SK-N-SH (cell line): ENCODE measurements at regions not wholly inside any gene's neighbourhood (a gene's known extent, or its start where the extent isn't known, plus 50 kb on each side); places are given as distances from the start of the nearest gene placed in this dataset.

Source experiments
- CTCF ChIA-PET: fragments of 300-600, 350-600 bp; formaldehyde crosslinking; extraction: SDS; loops from one replicate; lab custom pipeline; 2021; lab: Yijun Ruan, JAX
- POLR2A ChIA-PET: fragments of 350-600 bp; sonication (Branson Sonifier 250); formaldehyde crosslinking; extraction: SDS; loops from one replicate; lab custom pipeline; 2020; ENCODE audit warnings: antibody characterized with exemption, inconsistent platforms; lab: Yijun Ruan, JAX
- DNase-seq: peaks from one replicate; pipeline ENCODE4 v3.0.0; 2012
- H2AFZ ChIP-seq: fragments of 200-600 bp; sonication (generic); 2 replicates; pipeline ENCODE4 v1.8.1; 2016; ENCODE audit warnings: antibody characterized with exemption, mild to moderate bottlenecking, low read depth
- H3F3A ChIP-seq: fragments of 200-600 bp; sonication (generic); replicated peaks from 2 replicates; pipeline ENCODE3; 2016; ENCODE audit warnings: antibody characterized with exemption, mild to moderate bottlenecking; ENCODE audit not compliant: insufficient read depth
- H3K27ac ChIP-seq, 2 experiments: fragments of 200-500 bp in 1 of 2; fragments of 200-600 bp in 1 of 2; sonication (Bioruptor generic) in 1 of 2; sonication (generic), shearing (Covaris generic) in 1 of 2; 2 replicates each; pipeline versions ENCODE4 v1.5.1 to v1.6.1; 2014 to 2016; ENCODE audit warnings: low read depth in 2 of 2, inconsistent platforms in 1 of 2, low read length in 1 of 2, mild to moderate bottlenecking in 1 of 2, mixed read lengths in 1 of 2
- H3K27me3 ChIP-seq: fragments of 200-600 bp; sonication (generic), shearing (Covaris generic); 2 replicates; pipeline ENCODE4 v1.6.1; 2016; ENCODE audit warnings: mixed run types; ENCODE audit not compliant: insufficient read depth
- H3K36me3 ChIP-seq, 2 experiments: fragments of 200-500 bp in 1 of 2; fragments of 200-600 bp in 1 of 2; sonication (Bioruptor generic) in 1 of 2; sonication (generic) in 1 of 2; replicated peaks in 1 of 2; 2 replicates each; pipeline versions ENCODE3 to v1.5.1; 2014 to 2016; ENCODE audit warnings: low read length in 1 of 2, mild to moderate bottlenecking in 1 of 2; ENCODE audit not compliant: insufficient read depth in 2 of 2, control insufficient read depth in 1 of 2
- H3K4me1 ChIP-seq, 2 experiments: fragments of 200-500 bp in 1 of 2; fragments of 200-600 bp in 1 of 2; sonication (Bioruptor generic) in 1 of 2; sonication (generic), shearing (Covaris generic) in 1 of 2; 2 replicates each; pipeline versions ENCODE4 v1.5.1 to v1.6.1; 2014 to 2016; ENCODE audit warnings: low read depth in 1 of 2, low read length in 1 of 2, mixed run types in 1 of 2; ENCODE audit not compliant: insufficient read depth in 2 of 2, control insufficient read depth in 1 of 2
- H3K4me2 ChIP-seq: fragments of 200-600 bp; sonication (generic), shearing (Covaris generic); 2 replicates; pipeline ENCODE4 v1.6.1; 2017; ENCODE audit warnings: mixed run types
- H3K4me3 ChIP-seq, 2 experiments: fragments of 200-500 bp in 1 of 2; fragments of 200-600 bp in 1 of 2; sonication (Bioruptor generic) in 1 of 2; sonication (generic), shearing (Covaris generic) in 1 of 2; 2 replicates each; pipeline versions ENCODE4 v1.5.1 to v1.8.1; 2014 to 2016; ENCODE audit warnings: low read depth in 2 of 2, inconsistent platforms in 1 of 2, low read length in 1 of 2, mild to moderate bottlenecking in 1 of 2, mixed read lengths in 1 of 2, moderate library complexity in 1 of 2
- H3K79me2 ChIP-seq: fragments of 200-600 bp; sonication (generic); 2 replicates; pipeline ENCODE4 v1.8.1; 2017; ENCODE audit warnings: mild to moderate bottlenecking; ENCODE audit not compliant: insufficient read depth
- H3K9ac ChIP-seq: fragments of 200-600 bp; sonication (generic); 2 replicates; pipeline ENCODE4 v1.6.1; 2017; ENCODE audit warnings: mixed run types
- H3K9me2 ChIP-seq: fragments of 200-600 bp; sonication (generic); 2 replicates; pipeline ENCODE4 v1.6.1; 2017; ENCODE audit warnings: mixed run types
- H3K9me3 ChIP-seq: fragments of 200-600 bp; sonication (generic); 2 replicates; pipeline ENCODE4 v1.6.1; 2017; ENCODE audit warnings: mixed run types, mild to moderate bottlenecking, moderate library complexity
- H4K20me1 ChIP-seq: fragments of 200-600 bp; sonication (generic); 2 replicates; pipeline ENCODE4 v1.6.1; 2017; ENCODE audit warnings: mild to moderate bottlenecking, mixed run types; ENCODE audit not compliant: insufficient read depth
- CTCF ChIP-seq: fragments of 200-600 bp; sonication (generic); IDR thresholded peaks from 2 replicates; pipeline ENCODE4 v1.6.1; 2017; ENCODE audit warnings: antibody characterized with exemption, mild to moderate bottlenecking, moderate library complexity
- ELF1 ChIP-seq: IDR thresholded peaks from 2 replicates; pipeline ENCODE4 v1.4.0; 2012
- EP300 ChIP-seq, 2 experiments: IDR thresholded peaks; 2 replicates each; pipeline versions ENCODE4 v1.4.0 to v1.6.1; 2012; ENCODE audit warnings: borderline replicate concordance in 1 of 2, low read depth in 1 of 2, low read length in 1 of 2
- EZH2phosphoT487 ChIP-seq: fragments of 200-600 bp; sonication (generic); IDR thresholded peaks from 2 replicates; pipeline ENCODE4 v1.6.1; 2017; ENCODE audit warnings: low read depth, mixed run types, mild to moderate bottlenecking, antibody characterized with exemption, moderate library complexity, borderline replicate concordance
- FOSL2 ChIP-seq: IDR thresholded peaks from 2 replicates; pipeline ENCODE4 v1.4.0; 2012; ENCODE audit warnings: low read depth, mild to moderate bottlenecking, moderate library complexity, borderline replicate concordance
- GABPA ChIP-seq: IDR thresholded peaks from 2 replicates; pipeline ENCODE4 v1.4.0; 2012; ENCODE audit warnings: low read depth, mild to moderate bottlenecking
- GATA2 ChIP-seq: sonication (generic); formaldehyde crosslinking; IDR thresholded peaks from 2 replicates; pipeline ENCODE4 v1.5.0; 2020; ENCODE audit warnings: mild to moderate bottlenecking, missing genetic modification reagents
- IRF3 ChIP-seq: fragments of 150-350 bp; IDR thresholded peaks from 2 replicates; pipeline ENCODE4 v1.6.1; 2016; ENCODE audit warnings: mild to moderate bottlenecking, low read depth, low read length
- JUND ChIP-seq: IDR thresholded peaks from 2 replicates; pipeline ENCODE4 v1.4.0; 2012
- MAX ChIP-seq: IDR thresholded peaks from 2 replicates; pipeline ENCODE4 v1.4.0; 2012; ENCODE audit warnings: low read depth
- RAD21 ChIP-seq: IDR thresholded peaks from 2 replicates; pipeline ENCODE4 v1.6.1; 2012; ENCODE audit warnings: mild to moderate bottlenecking, low read length
- RCOR1 ChIP-seq: fragments of 150-350 bp; IDR thresholded peaks from 2 replicates; pipeline ENCODE4 v1.6.1; 2017; ENCODE audit warnings: antibody characterized with exemption, low read length
- REST ChIP-seq: IDR thresholded peaks from 2 replicates; pipeline ENCODE4 v1.6.1; 2012; ENCODE audit warnings: mild to moderate bottlenecking, low read depth, low read length, moderate library complexity
- RFX5 ChIP-seq: IDR thresholded peaks from 2 replicates; pipeline ENCODE4 v1.6.1; 2012; ENCODE audit warnings: mild to moderate bottlenecking, improper control_type of control experiment, low read length
- RXRA ChIP-seq: IDR thresholded peaks from 2 replicates; pipeline ENCODE4 v1.4.0; 2012; ENCODE audit warnings: low read depth, mild to moderate bottlenecking, borderline replicate concordance
- TAF1 ChIP-seq: IDR thresholded peaks from 2 replicates; pipeline ENCODE4 v1.6.1; 2012; ENCODE audit warnings: low read depth, mild to moderate bottlenecking, low read length, moderate library complexity, borderline replicate concordance
- TCF12 ChIP-seq: IDR thresholded peaks from 2 replicates; pipeline ENCODE4 v1.4.0; 2012
- TEAD4 ChIP-seq: IDR thresholded peaks from 2 replicates; pipeline ENCODE4 v1.4.0; 2012; ENCODE audit warnings: mild to moderate bottlenecking, borderline replicate concordance; ENCODE audit not compliant: insufficient read depth
- WGBS: methylation state at CpG from one replicate; pipeline ENCODE4 v1.1.6; 2017; ENCODE audit warnings: low lambda C conversion rate; 5-methylcytosine and 5-hydroxymethylcytosine counted together

GRCh38 chr15:77867266-77868047 is 210.1 kb downstream of the TBC1D2B start:
- TF ChIP-seq ELF1 (no peak), RFX5 (no peak), TEAD4 (no peak), JUND (no peak), FOSL2 (no peak), CTCF (no peak), RCOR1 (no peak), REST (no peak), IRF3 (no peak), GABPA (no peak), TAF1 (no peak), TCF12 (no peak), RXRA (no peak), MAX (no peak), GATA2 (no peak), EP300 (IDR thresholded peaks at IDR 0.05; ENCODE audit: borderline replicate concordance in 1 of 2, low read depth in 1 of 2, low read length in 1 of 2) (no peak), EZH2phosphoT487 (no peak), RAD21 (no peak)
- Histone ChIP-seq H3F3A (no peaks in the 10 kb centered on the region), H3K79me2 (no peaks in the 10 kb centered on the region), H3K9ac (no peak overlapping the region), H3K9me2 (no peaks in the 10 kb centered on the region), H3K36me3 (no peaks in the 10 kb centered on the region), H3K27ac (no peak overlapping the region), H2AFZ (no peak overlapping the region), H3K9me3 (no peaks in the 10 kb centered on the region), H3K4me3 (no peak overlapping the region), H3K4me2 (no peak overlapping the region), H3K4me1 (peaks cover 3 to 7% of the 10 kb centered on the region in 2 experiments; a peak in 3 of 4 replicates), H3K27me3 (no peaks in the 10 kb centered on the region), H4K20me1 (no peaks in the 10 kb centered on the region)
- DNase-seq = no peak
- CTCF ChIA-PET = interaction anchor here (1.0 to 1.2 kb wide), 3 partner anchors 8 to 234 kb away, joined by 3 to 4 read pairs (median 3); no protein-coding TSS in a partner anchor
- WGBS = 87% methylated on average over 22 of the region's 24 CpGs
- POLR2A ChIA-PET = interaction anchor here (0.6 kb wide), 1 partner anchor 18 kb away, joined by 3 read pairs; no protein-coding TSS in a partner anchor
